ENCODE measurements at regions not wholly inside any gene's neighbourhood (a gene's known extent, or its start where the extent isn't known, plus 50 kb on each side); places are given as distances from the start of the nearest gene placed in this dataset.

DNA sequence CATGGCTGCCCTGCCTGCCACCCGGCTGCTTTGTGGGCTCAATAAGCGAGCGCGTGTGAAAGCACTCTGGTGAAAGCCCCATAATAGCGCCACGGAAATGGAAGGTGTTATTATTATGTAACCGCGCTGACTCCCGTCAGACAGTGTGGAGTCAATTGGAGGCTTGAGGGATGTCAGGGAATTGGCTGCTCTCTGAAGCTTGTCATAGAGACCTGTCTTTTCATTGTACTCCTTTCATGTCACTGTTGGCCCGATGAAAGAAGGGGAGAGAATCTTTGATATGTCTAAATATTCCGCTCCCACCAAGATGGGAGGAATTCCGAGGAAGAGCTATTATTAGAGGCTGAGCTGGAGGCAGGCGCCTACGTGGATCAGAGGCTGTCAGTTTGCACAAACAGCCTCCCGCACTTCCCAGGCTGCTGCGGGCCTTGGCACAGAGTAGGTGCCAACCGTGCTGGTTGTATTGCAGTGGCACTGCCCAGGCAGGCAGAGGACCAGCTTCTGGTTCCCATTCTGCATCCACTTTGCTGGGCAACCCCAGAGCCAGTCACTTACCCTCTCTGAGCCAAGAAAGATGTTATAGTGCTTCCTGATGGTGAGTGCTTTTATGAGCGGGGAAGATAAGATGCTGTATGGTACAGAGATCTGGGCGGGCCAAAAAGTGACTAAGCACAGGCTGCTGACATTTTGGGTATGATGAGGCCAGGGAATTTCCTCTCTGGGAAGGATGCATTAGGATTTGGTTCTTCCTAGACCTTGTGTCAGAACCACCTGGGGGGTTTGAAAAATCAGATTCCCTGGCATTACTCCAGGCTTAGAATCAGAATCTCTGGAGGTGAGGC is 151.4 kb downstream of the RPS24 start:
- DNase-seq (ENCODE audit: insufficient read length, low spot score) = no peak
- FAIRE-seq = no peak

- DNase-seq (ENCODE audit: insufficient read length, low spot score) (no peak), FAIRE-seq (no peak)
These were observed 152.0 kb downstream of the RPS24 start for GRCh38 chr10:78185693-78186055.

DNA sequence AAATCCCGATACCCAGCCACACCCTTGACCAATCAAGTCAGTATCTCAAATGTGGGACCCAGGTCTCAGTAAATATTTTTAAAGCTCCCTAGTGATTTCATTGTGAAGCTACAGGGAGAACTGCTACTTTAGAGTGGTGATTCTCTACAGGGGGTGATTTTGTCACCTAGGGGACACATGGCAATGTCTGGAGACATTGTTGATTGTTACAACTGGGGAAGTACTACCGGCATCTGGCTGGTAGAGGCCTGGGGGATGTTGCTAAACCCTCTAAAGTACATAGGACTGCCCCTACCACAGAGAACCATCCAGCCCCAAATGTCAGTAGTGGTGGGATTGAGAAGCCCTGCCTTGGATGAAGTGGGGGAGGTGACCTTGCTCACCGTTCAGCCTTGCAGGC is 152.9 kb downstream of the RPS24 start:
- DNase-seq (ENCODE audit: insufficient read length, low spot score) = no peak
- FAIRE-seq = no peak

DNA sequence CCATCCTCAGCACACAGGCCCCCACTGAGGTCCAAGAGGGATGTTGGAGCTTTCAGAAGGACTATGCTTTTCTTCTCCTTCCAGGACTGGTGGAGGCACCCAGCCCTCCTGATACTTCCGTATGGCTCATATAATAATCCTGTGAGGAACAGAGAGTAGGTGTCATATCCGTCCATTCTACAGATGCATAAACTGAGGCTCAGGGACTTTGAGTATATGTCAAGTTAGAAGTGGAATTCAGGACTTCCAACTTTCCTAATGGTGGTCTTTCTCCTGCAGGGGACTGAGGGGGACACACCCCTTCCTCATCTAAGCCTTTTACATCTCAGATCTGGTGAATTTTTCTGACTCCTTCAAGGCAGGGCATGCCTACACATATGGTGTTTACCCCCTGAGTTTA is 153.7 kb downstream of the RPS24 start:
- DNase-seq (ENCODE audit: insufficient read length, low spot score) = no peak
- no peak for FAIRE-seq

- FAIRE-seq (no peak), DNase-seq (ENCODE audit: insufficient read length, low spot score) (no peak)
These were observed 154.8 kb downstream of the RPS24 start for GRCh38 chr10:78188446-78188845.

GRCh38 chr10:78190051-78190825 is 156.6 kb downstream of the RPS24 start:
- FAIRE-seq (no peak), DNase-seq (ENCODE audit: insufficient read length, low spot score) (no peak)

DNA sequence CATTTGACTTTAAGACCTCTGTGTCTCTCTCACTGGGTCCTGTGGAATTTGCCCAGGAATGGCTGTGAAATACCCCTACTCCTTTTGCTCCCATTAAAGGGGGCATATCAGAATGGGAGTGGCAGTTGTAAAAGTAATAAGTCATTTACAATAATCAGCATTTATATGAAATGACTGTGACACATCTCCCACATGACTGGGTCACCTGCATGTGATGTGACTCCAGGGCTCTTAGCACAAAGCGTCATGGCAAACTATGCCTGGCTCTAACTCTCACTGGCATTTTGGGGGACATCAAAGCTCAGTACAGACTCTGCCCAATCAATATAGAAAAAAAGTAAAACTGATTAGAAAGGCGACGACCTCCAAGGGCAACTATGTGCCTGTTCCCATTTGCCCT is 157.6 kb downstream of the RPS24 start:
- no peak for FAIRE-seq
- no peak for DNase-seq (ENCODE audit: insufficient read length, low spot score)

DNA sequence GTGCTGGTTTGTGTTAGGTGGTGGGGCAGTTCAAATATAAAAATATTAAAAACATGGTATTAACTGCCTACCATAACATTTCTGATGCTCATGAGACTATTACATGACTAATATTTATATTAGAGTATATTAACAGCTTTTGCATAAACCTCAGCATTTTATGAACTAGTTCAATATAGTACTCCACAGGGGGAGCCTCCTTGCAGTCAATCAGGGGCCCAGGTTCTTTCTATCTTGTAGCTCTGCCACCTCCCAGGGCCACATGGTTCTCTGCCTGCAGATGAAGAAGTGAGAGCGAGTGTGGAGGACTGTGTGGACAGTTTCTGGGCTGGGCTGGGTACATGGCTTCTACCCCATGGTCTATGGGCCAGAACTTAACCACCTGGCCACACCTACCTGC is 159.5 kb downstream of the RPS24 start:
- no peak for DNase-seq (ENCODE audit: insufficient read length, low spot score)
- no peak for FAIRE-seq

GRCh38 chr10:78194050-78194449 is 160.4 kb downstream of the RPS24 start:
- DNase-seq (ENCODE audit: insufficient read length, low spot score) (no peak), FAIRE-seq (no peak)

DNA sequence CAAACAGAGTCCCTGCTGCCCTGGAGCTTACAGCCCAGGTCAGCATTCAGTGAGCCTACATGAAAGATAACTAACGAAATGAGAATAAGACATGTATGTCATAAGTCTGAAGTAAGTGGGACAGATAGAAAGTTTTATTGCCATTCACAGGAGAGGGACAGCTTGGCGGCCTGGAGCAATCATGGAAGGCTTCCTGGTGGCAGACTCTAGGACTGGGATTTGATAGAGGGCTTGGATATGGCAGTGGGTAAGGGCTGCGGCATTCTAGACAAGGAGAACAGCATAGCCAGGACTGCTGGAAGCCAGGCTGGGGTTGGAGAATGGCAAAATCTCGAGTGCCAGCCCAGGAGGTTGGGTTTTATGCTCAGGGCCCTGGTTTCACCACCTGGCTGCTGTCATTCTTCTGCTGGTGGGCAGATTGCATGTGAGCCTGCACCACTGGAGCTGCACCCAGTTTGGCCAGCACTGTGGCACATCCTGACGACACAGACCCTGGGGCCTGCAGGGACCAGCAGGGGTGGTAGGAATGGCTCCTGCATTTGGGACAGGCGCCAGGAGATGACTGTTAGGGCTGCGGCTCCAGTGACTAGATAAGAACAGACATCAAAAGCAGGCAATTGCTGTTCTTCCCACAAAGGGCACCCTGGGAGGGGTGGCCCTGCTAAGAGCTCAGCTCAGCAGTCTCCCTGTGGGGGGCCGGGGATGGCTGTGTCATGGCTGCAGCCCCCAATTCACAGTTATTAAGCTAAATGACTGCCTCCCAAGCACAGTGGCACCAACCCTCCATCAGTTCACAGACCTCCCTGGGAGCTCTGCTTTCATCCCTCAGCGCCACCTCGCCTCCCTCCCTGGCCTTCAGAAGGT is 161.1 kb downstream of the RPS24 start:
- no peak for FAIRE-seq
- no peak for DNase-seq (ENCODE audit: insufficient read length, low spot score)

DNA sequence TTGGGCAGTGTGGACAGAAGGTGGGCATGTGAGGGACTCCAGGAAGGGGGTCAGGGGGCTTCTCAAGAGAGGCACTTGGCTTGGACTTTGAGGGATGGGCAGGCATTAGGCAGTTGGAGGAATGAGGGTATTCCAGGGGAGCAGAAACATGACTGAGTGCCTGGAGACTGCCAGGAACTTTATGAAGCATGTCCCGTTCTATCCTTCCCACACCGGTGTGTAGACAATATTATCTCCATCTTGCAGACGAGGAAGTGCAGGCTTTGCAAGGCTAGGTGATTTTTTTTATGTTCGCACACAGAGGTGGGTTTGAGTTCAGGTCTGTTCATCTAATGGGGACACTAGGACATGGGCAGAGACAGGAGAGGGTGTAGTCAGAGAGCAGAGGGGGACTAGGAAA is 162.7 kb downstream of the RPS24 start:
- no peak for DNase-seq (ENCODE audit: insufficient read length, low spot score)
- FAIRE-seq = no peak

- FAIRE-seq = no peak
- no peak for DNase-seq (ENCODE audit: insufficient read length, low spot score)
These were observed 163.3 kb downstream of the RPS24 start for GRCh38 chr10:78196964-78197363.

DNA sequence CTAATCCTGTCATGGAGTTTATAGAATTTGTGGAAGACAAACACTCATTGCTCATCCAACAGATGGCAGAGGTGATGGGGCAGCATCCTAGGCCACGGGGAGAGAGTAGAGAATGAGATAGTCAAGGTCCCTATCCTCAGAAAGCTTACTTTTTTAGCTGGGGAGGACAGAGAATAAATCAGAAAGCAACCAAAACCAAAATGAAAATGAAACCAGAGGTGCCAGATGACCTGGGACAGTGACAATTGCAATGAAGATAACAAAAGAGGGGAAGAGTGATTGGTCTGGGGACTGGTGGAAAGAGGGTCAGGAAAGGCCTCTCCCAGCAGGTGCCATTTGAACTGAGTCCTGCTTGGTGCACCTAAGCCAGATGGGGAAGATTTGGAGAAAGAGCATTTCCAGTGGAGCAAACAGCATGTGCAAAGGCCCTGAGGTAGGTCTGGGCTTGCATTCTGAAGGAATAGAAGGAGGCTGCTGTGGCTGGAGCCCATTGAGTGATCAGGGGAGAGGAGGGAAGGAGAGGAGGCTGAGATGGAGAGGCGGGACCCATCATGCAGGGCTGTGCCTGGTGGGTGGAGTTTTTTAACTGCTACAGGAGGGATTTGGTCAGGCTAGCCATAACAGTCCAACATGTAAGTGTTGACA is 164.1 kb downstream of the RPS24 start:
- DNase-seq (ENCODE audit: insufficient read length, low spot score) (no peak), FAIRE-seq (no peak)

DNA sequence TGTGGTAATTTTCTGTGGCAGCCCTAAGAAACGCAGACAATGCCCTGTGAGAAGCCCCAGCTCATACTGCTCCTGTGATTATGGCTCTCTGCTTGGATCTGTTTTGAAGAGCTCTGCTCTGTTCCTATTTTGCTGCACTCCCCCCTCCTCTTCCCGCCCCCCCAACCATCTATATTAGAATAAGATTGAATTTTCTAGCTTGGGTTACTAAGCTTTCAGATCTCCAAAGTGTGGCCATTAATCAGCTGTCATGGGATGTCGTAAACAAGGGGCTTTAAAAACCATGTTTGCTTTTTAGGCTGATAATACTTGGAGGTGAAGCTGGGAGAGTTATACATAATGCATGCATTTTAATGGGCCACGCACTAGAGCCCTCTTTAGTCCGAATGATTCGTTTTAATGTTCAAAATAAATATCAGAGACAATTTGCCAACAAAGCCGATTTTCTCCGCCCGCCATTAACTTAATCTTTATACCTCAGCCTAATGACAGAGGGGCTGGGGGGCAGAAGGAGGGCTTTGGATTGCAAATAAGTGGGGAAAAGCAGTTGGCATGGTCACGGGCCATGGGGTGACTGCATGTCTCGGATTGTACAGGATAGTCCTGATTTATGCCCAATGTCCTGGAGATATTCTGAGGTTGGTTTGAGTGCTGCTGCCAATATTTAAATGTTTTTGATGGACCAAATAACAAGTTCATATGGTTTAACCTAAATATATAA is 165.5 kb downstream of the RPS24 start:
- FAIRE-seq (no peak), DNase-seq (ENCODE audit: insufficient read length, low spot score) (no peak)

DNA sequence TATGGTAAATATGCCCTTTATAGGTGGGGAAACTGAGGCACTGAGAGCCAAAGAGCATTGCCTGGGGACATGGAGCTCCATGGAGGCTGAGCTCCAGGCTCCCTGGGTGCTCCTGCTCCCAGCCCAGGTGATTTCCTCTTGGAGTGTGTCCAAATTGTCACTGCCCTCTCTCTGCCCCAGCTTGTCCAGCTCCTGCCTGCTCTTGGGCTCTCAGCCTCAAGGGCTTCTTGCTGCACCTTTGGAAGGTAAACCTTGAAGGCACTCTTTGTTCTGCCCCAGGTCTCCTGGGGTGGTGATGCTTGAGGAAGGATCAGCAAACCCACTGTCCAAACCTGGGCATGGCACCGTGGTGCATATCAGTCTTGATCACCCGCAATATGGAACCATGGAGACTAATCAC is 166.1 kb downstream of the RPS24 start:
- FAIRE-seq (no peak), DNase-seq (ENCODE audit: insufficient read length, low spot score) (no peak)

DNA sequence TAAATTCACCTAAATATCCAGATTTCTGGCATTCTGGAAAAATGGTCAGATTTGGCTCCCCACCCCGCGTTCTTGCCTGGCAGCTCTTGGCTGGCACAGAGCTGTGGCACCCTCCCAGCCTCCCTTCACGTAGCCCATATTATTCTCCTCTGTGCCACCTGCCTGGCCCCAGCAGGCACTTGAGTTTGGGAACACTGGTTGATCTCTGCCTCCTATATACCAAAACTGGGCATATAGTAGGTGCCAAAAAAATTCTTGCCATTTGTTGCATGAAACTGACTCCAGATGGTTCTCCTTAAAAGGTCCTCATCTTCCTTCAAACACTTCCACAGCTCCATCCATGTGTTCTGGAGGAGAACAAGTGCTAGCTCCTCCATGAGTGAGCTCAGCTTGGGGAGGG is 167.0 kb downstream of the RPS24 start:
- DNase-seq (ENCODE audit: insufficient read length, low spot score) (no peak), FAIRE-seq (no peak)

DNA sequence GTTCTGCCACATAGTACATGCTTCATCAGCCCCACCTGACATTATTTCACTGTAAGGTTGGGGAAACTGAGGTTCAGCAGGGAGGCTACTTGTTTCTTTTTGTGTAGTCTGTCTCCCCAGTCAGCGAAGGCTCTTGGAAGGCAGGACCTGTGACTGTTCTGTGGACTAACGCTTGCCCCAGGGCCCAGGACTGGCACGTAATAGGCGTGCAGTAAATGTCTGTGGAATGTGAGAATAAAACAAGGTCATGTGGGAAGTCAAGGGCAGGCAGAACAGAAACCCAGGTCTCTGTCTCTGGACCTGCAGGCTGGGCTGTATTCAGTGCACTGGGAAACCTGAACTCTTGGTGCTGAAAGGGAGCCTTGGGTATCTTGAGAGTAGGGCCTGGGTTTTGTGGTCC is 168.7 kb downstream of the RPS24 start:
- DNase-seq (ENCODE audit: insufficient read length, low spot score) (no peak), FAIRE-seq (no peak)

GRCh38 chr10:78203915-78204818 is 170.5 kb downstream of the RPS24 start:
- FAIRE-seq = no peak
- DNase-seq (ENCODE audit: insufficient read length, low spot score) = no peak

GRCh38 chr10:78205457-78206016 is 171.9 kb downstream of the RPS24 start:
- no peak for FAIRE-seq
- DNase-seq (ENCODE audit: insufficient read length, low spot score) = no peak

All from GM19239 (cell line).